WTC11 (cell line): ENCODE measurements at regions not wholly inside any gene's neighbourhood (a gene's known extent, or its start where the extent isn't known, plus 50 kb on each side); places are given as distances from the start of the nearest gene placed in this dataset.

Experiments used
- ATAC-seq: fragments of 200-7000 bp; cut with Tn5 transposase; 2 replicates; pipeline ENCODE4 v1.10.0; 2021; ENCODE audit warnings: mild to moderate bottlenecking, moderate library complexity
- CTCF ChIA-PET: fragments of 300-600 bp; sonication (Branson Sonifier 250); formaldehyde crosslinking; loops from one replicate; lab custom pipeline; 2021; ENCODE audit warnings: antibody characterized with exemption; lab: Charles Lee
- POLR2A ChIA-PET: fragments of 350-600 bp; sonication (Branson Sonifier 250); formaldehyde crosslinking; loops from one replicate; lab custom pipeline; 2021; ENCODE audit warnings: antibody characterized with exemption; lab: Charles Lee
- DNase-seq: peaks from one replicate; pipeline ENCODE4 v3.0.0; 2021; ENCODE audit warnings: low spot score
- H3K27ac Mint-ChIP-seq: 2 replicates; pipeline ENCODE4 v1.8.0; 2021; ENCODE audit warnings: mixed read lengths
- H3K27me3 Mint-ChIP-seq: 2 replicates; pipeline ENCODE4 v1.8.0; 2021; ENCODE audit warnings: low read depth, mild to moderate bottlenecking, moderate library complexity, mixed read lengths
- H3K36me3 Mint-ChIP-seq: 2 replicates; pipeline ENCODE4 v1.8.0; 2021; ENCODE audit warnings: mixed read lengths
- H3K4me1 Mint-ChIP-seq: 2 replicates; pipeline ENCODE4 v1.8.0; 2022; ENCODE audit warnings: mixed read lengths
- H3K4me3 Mint-ChIP-seq: 2 replicates; pipeline ENCODE4 v1.8.0; 2021; ENCODE audit warnings: mild to moderate bottlenecking, moderate library complexity, mixed read lengths
- H3K9me3 Mint-ChIP-seq: 2 replicates; pipeline ENCODE4 v1.8.0; 2021; ENCODE audit warnings: mixed read lengths
- ATF3 ChIP-seq: sonication (generic); formaldehyde crosslinking; conservative IDR thresholded peaks from 2 replicates; pipeline ENCODE4 v1.8.1; 2022; ENCODE audit warnings: mild to moderate bottlenecking, missing genetic modification reagents
- EMX1 ChIP-seq: fragments of 250-450 bp; sonication (Bioruptor Pico); IDR thresholded peaks from 2 replicates; pipeline ENCODE4 v1.8.0; 2021; ENCODE audit warnings: mild to moderate bottlenecking
- ESRRA ChIP-seq: sonication (generic); formaldehyde crosslinking; IDR thresholded peaks from 2 replicates; pipeline ENCODE4 v1.8.1; 2022; ENCODE audit warnings: mild to moderate bottlenecking, missing genetic modification reagents, borderline replicate concordance
- ETV6 ChIP-seq: sonication (generic); formaldehyde crosslinking; IDR thresholded peaks from 2 replicates; pipeline ENCODE4 v1.8.1; 2022; ENCODE audit warnings: mild to moderate bottlenecking, missing genetic modification reagents
- FOXP1 ChIP-seq: sonication (generic); formaldehyde crosslinking; IDR thresholded peaks from 2 replicates; pipeline ENCODE4 v1.8.0; 2022; ENCODE audit warnings: missing genetic modification reagents, mild to moderate bottlenecking, moderate library complexity, borderline replicate concordance
- FOXP4 ChIP-seq: sonication (generic); formaldehyde crosslinking; IDR thresholded peaks from 2 replicates; pipeline ENCODE4 v1.8.0; 2022; ENCODE audit warnings: mild to moderate bottlenecking, missing genetic modification reagents
- GRHL2 ChIP-seq: fragments of 250-450 bp; sonication (Bioruptor Pico); IDR thresholded peaks from 2 replicates; pipeline ENCODE4 v1.8.0; 2022; ENCODE audit warnings: mild to moderate bottlenecking, moderate library complexity; ENCODE audit not compliant: insufficient replicate concordance, severe bottlenecking
- GTF2I ChIP-seq: fragments of 250-450 bp; sonication (Bioruptor Pico); conservative IDR thresholded peaks from 2 replicates; pipeline ENCODE4 v1.4.0; 2021; ENCODE audit warnings: mild to moderate bottlenecking
- IRF2 ChIP-seq: sonication (generic); formaldehyde crosslinking; IDR thresholded peaks from 2 replicates; pipeline ENCODE4 v1.8.0; 2022; ENCODE audit warnings: low read depth, missing genetic modification reagents, borderline replicate concordance
- MAX ChIP-seq: sonication (generic); formaldehyde crosslinking; IDR thresholded peaks from 2 replicates; pipeline ENCODE4 v1.8.0; 2022; ENCODE audit warnings: mild to moderate bottlenecking, missing genetic modification reagents
- NFE2L1 ChIP-seq: sonication (generic); formaldehyde crosslinking; IDR thresholded peaks from 2 replicates; pipeline ENCODE4 v1.8.1; 2023; ENCODE audit warnings: missing genetic modification reagents
- NR3C1 ChIP-seq: sonication (generic); formaldehyde crosslinking; conservative IDR thresholded peaks from 2 replicates; pipeline ENCODE4 v1.8.1; 2023; ENCODE audit warnings: low read depth, mild to moderate bottlenecking, missing genetic modification reagents
- RELA ChIP-seq: sonication (generic); formaldehyde crosslinking; IDR thresholded peaks from 2 replicates; pipeline ENCODE4 v1.8.1; 2022; ENCODE audit warnings: missing genetic modification reagents, mild to moderate bottlenecking, borderline replicate concordance
- ZNF317 ChIP-seq: sonication (generic); formaldehyde crosslinking; IDR thresholded peaks from 2 replicates; pipeline ENCODE4 v1.8.1; 2023; ENCODE audit warnings: low read depth, mild to moderate bottlenecking, moderate library complexity, missing genetic modification reagents, borderline replicate concordance
- ZNF396 ChIP-seq: fragments of 250-450 bp; sonication (Bioruptor Pico); IDR thresholded peaks from 2 replicates; pipeline ENCODE4 v1.8.0; 2021; ENCODE audit warnings: mild to moderate bottlenecking, moderate library complexity, borderline replicate concordance
- ZNF416 ChIP-seq: fragments of 250-450 bp; sonication (Bioruptor Pico); IDR thresholded peaks from 2 replicates; pipeline ENCODE4 v1.9.0; 2021; ENCODE audit warnings: mild to moderate bottlenecking, inconsistent platforms
- TF ChIP-seq, protein P1 (sequence below): sonication (generic); formaldehyde crosslinking; IDR thresholded peaks from 2 replicates; pipeline ENCODE4 v1.8.1; 2022; ENCODE audit warnings: low read depth, mild to moderate bottlenecking, moderate library complexity, missing genetic modification reagents, borderline replicate concordance
- TF ChIP-seq, protein P2 (sequence below): fragments of 250-450 bp; sonication (Bioruptor Pico); IDR thresholded peaks from 2 replicates; pipeline ENCODE4 v1.9.0; 2021; ENCODE audit warnings: mild to moderate bottlenecking
- TF ChIP-seq, protein P3 (sequence below): sonication (generic); formaldehyde crosslinking; IDR thresholded peaks from 2 replicates; pipeline ENCODE4 v1.8.1; 2023; ENCODE audit warnings: mild to moderate bottlenecking, missing genetic modification reagents
- TF ChIP-seq, protein P4 (sequence below): fragments of 250-450 bp; sonication (Bioruptor Pico); IDR thresholded peaks from 2 replicates; pipeline ENCODE4 v1.9.0; 2021; ENCODE audit warnings: moderate library complexity, mild to moderate bottlenecking, inconsistent platforms, borderline replicate concordance

- no peak overlapping the region for H3K27ac Mint-ChIP-seq
- H3K4me1 Mint-ChIP-seq = no peaks in the 10 kb centered on the region
- TF ChIP-seq FOXP1 (CRISPR knock-in tag) = no peak
- no peak for TF ChIP-seq NFE2L1
- no peak for TF ChIP-seq ZNF317 (CRISPR knock-in tag)
- no peak for TF ChIP-seq EMX1
- TF ChIP-seq, protein P1, sequence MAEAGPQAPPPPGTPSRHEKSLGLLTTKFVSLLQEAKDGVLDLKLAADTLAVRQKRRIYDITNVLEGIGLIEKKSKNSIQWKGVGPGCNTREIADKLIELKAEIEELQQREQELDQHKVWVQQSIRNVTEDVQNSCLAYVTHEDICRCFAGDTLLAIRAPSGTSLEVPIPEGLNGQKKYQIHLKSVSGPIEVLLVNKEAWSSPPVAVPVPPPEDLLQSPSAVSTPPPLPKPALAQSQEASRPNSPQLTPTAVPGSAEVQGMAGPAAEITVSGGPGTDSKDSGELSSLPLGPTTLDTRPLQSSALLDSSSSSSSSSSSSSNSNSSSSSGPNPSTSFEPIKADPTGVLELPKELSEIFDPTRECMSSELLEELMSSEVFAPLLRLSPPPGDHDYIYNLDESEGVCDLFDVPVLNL (CRISPR knock-in tag) = no peak
- TF ChIP-seq, protein P2, sequence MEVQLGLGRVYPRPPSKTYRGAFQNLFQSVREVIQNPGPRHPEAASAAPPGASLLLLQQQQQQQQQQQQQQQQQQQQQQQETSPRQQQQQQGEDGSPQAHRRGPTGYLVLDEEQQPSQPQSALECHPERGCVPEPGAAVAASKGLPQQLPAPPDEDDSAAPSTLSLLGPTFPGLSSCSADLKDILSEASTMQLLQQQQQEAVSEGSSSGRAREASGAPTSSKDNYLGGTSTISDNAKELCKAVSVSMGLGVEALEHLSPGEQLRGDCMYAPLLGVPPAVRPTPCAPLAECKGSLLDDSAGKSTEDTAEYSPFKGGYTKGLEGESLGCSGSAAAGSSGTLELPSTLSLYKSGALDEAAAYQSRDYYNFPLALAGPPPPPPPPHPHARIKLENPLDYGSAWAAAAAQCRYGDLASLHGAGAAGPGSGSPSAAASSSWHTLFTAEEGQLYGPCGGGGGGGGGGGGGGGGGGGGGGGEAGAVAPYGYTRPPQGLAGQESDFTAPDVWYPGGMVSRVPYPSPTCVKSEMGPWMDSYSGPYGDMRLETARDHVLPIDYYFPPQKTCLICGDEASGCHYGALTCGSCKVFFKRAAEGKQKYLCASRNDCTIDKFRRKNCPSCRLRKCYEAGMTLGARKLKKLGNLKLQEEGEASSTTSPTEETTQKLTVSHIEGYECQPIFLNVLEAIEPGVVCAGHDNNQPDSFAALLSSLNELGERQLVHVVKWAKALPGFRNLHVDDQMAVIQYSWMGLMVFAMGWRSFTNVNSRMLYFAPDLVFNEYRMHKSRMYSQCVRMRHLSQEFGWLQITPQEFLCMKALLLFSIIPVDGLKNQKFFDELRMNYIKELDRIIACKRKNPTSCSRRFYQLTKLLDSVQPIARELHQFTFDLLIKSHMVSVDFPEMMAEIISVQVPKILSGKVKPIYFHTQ = no peak
- TF ChIP-seq NR3C1 (CRISPR knock-in tag) = no peak
- TF ChIP-seq RELA (CRISPR knock-in tag) = no peak
- TF ChIP-seq ZNF396 = no peak
- no peak for TF ChIP-seq MAX (CRISPR knock-in tag)
- no peak for TF ChIP-seq ZNF416 (CRISPR knock-in tag)
- TF ChIP-seq, protein P3, sequence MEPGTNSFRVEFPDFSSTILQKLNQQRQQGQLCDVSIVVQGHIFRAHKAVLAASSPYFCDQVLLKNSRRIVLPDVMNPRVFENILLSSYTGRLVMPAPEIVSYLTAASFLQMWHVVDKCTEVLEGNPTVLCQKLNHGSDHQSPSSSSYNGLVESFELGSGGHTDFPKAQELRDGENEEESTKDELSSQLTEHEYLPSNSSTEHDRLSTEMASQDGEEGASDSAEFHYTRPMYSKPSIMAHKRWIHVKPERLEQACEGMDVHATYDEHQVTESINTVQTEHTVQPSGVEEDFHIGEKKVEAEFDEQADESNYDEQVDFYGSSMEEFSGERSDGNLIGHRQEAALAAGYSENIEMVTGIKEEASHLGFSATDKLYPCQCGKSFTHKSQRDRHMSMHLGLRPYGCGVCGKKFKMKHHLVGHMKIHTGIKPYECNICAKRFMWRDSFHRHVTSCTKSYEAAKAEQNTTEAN (CRISPR knock-in tag) = no peak
- no peak for TF ChIP-seq IRF2
- no peak for TF ChIP-seq ESRRA (CRISPR knock-in tag)
- no peak for TF ChIP-seq ATF3 (CRISPR knock-in tag)
- TF ChIP-seq ETV6 (CRISPR knock-in tag) = no peak
- TF ChIP-seq GRHL2 (CRISPR knock-in tag) = no peak
Measured at GRCh38 chr13:68368922-68369321, 1138.8 kb upstream of the PCDH9 start.

DNA sequence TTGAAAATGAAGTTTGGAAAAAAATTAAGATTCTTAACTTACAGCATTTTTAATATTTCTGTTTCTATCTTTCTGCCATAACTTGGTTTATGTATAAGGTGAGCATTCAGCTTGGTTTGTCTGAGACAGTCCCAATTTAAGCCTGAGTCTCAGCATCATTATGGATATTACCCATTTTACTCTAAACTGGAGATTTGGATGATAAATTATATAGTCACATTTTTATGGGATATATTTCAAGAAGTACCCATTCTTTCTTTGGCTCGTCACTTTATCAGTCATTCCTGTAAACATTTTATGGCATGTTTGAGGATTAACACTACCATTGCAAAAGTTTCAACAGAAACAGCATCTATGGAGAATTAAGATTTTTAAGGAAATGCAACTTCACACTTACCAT, 1129.0 kb upstream of the PCDH9 start:
- H3K9me3 Mint-ChIP-seq = no peaks in the 10 kb centered on the region
- no peak overlapping the region for H3K4me3 Mint-ChIP-seq
- ChIA-PET CTCF (no interaction called here), POLR2A (no interaction called here)
- DNase-seq = no peak
- H3K36me3 Mint-ChIP-seq = no peaks in the 10 kb centered on the region
- no peak for TF ChIP-seq GTF2I (CRISPR knock-in tag)
- TF ChIP-seq ZNF396 = no peak
- no peak for TF ChIP-seq FOXP4 (CRISPR knock-in tag)
- TF ChIP-seq, protein P4, sequence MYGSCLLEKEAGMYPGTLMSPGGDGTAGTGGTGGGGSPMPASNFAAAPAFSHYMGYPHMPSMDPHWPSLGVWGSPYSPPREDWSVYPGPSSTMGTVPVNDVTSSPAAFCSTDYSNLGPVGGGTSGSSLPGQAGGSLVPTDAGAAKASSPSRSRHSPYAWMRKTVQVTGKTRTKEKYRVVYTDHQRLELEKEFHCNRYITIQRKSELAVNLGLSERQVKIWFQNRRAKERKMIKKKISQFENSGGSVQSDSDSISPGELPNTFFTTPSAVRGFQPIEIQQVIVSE (CRISPR knock-in tag) = no peak
- no peak overlapping the region for H3K27ac Mint-ChIP-seq
- H3K4me1 Mint-ChIP-seq = no peaks in the 10 kb centered on the region
- ATAC-seq = no peak
- H3K27me3 Mint-ChIP-seq = no peaks in the 10 kb centered on the region

More at GRCh38 chr13:68368922-68369321, 1138.8 kb upstream of the PCDH9 start:
- Mint-ChIP-seq H3K4me3 (no peak overlapping the region), H3K27me3 (no peaks in the 10 kb centered on the region), H3K36me3 (no peaks in the 10 kb centered on the region), H3K9me3 (peaks cover 19% of the 10 kb centered on the region)
- CTCF ChIA-PET = no interaction called here
- POLR2A ChIA-PET = interaction anchor here (0.6 kb wide), 1 partner anchor 334 kb away, joined by 4 read pairs; no protein-coding TSS in a partner anchor
- no peak for DNase-seq
- ATAC-seq = no peak
